22Rv1 (cell line): ENCODE measurements at regions not wholly inside any gene's neighbourhood (a gene's known extent, or its start where the extent isn't known, plus 50 kb on each side); places are given as distances from the start of the nearest gene placed in this dataset.
A peak's percentile ranks its signal among the peaks of the same experiment; 100 is the strongest.

Experiments
- H3K27ac ChIP-seq: fragments of 450-650 bp; 2 replicates; pipeline ENCODE4 v1.5.1; 2017
- CTCF ChIP-seq: fragments of 450-650 bp; IDR thresholded peaks from 2 replicates; pipeline ENCODE4 v1.5.1; 2017; ENCODE audit warnings: mild to moderate bottlenecking
- ZFX ChIP-seq: fragments of 450-650 bp; IDR thresholded peaks from 2 replicates; pipeline ENCODE4 v1.6.1; 2017; ENCODE audit warnings: antibody characterized with exemption, borderline replicate concordance

GRCh38 chr20:6920991-6921613 lies 153.6 kb downstream of the BMP2 start:
- TF ChIP-seq ZFX (no peak), CTCF (no peak)
- H3K27ac ChIP-seq, result no peak overlapping the region

GRCh38 chr20:6921717-6922386 lies 154.4 kb downstream of the BMP2 start:
- TF ChIP-seq CTCF (no peak), ZFX (no peak)
- H3K27ac ChIP-seq, result no peak overlapping the region

GRCh38 chr20:6924681-6925080 lies 157.2 kb downstream of the BMP2 start:
- TF ChIP-seq ZFX (no peak), CTCF (no peak)

GRCh38 chr20:6925744-6926278 lies 158.3 kb downstream of the BMP2 start:
- no peak overlapping the region for H3K27ac ChIP-seq
- TF ChIP-seq ZFX (no peak), CTCF (no peak)

More at GRCh38 chr20:6924681-6925080, 157.2 kb downstream of the BMP2 start:
- no peak overlapping the region for H3K27ac ChIP-seq

- TF ChIP-seq CTCF, result peak; percentile 62
- no peak for TF ChIP-seq ZFX
Observed at GRCh38 chr20:6940048-6940447, 172.6 kb downstream of the BMP2 start.

GRCh38 chr20:6940876-6941275 lies 173.4 kb downstream of the BMP2 start:
- no peak overlapping the region for H3K27ac ChIP-seq
- TF ChIP-seq CTCF, result no peak
- TF ChIP-seq ZFX, result no peak

More at GRCh38 chr20:6940048-6940447, 172.6 kb downstream of the BMP2 start:
- no peak overlapping the region for H3K27ac ChIP-seq

- H3K27ac ChIP-seq, result no peak overlapping the region
- TF ChIP-seq ZFX, result no peak
- no peak for TF ChIP-seq CTCF
Observed at GRCh38 chr20:6941571-6941970, 174.1 kb downstream of the BMP2 start.
